SH-SY5Y (cell line): ENCODE measurements at regions not wholly inside any gene's neighbourhood (a gene's known extent, or its start where the extent isn't known, plus 50 kb on each side); places are given as distances from the start of the nearest gene placed in this dataset.

Source experiments
- GATA2 ChIP-seq: IDR thresholded peaks from 2 replicates; pipeline ENCODE4 v1.6.1; 2011; ENCODE audit warnings: mild to moderate bottlenecking, low read depth, low read length
- GATA3 ChIP-seq: IDR thresholded peaks from 2 replicates; pipeline ENCODE4 v1.6.1; 2011; ENCODE audit warnings: low read depth, mild to moderate bottlenecking, low read length, moderate library complexity

DNA sequence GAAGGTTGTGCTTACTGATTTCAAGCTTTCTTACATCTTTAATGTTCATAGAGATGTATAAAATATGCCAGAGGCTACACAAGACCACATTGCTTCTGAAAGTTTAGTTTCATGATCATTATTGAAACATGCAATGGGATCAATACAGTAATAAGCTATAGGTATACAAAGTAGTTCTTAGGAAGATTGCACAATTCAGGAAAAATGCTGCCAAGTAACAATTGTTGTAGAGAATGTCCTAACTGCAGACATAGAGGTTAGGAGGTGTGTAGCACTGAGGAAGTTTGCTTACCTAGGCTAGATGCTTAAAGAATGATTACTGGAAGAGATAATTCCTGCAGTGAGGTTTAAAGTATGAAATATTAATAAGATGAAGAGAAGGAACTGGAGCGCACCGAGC is 259.5 kb upstream of the CYRIA start:
- TF ChIP-seq GATA2 (no peak), GATA3 (no peak)
